Neural crest cell (in vitro differentiated cells): ENCODE measurements at regions not wholly inside any gene's neighbourhood (a gene's known extent, or its start where the extent isn't known, plus 50 kb on each side); places are given as distances from the start of the nearest gene placed in this dataset.

ENCODE experiments used
- DNase-seq: peaks from one replicate; pipeline ENCODE4 v3.0.0; 2021; ENCODE audit warnings: low read depth, mixed read lengths, low spot score
- H3K27ac Mint-ChIP-seq: one replicate; pipeline ENCODE4 v1.8.0; 2021; ENCODE audit warnings: mild to moderate bottlenecking, mixed read lengths; ENCODE audit not compliant: unreplicated experiment
- H3K27me3 Mint-ChIP-seq: 2 replicates; pipeline ENCODE4 v1.8.0; 2021; ENCODE audit warnings: low read depth, mild to moderate bottlenecking, mixed read lengths
- H3K36me3 Mint-ChIP-seq: 2 replicates; pipeline ENCODE4 v1.8.0; 2021; ENCODE audit warnings: low read depth, mild to moderate bottlenecking, mixed read lengths
- H3K4me1 Mint-ChIP-seq: 2 replicates; pipeline ENCODE4 v1.8.0; 2021; ENCODE audit warnings: mixed read lengths
- H3K4me3 Mint-ChIP-seq: one replicate; pipeline ENCODE4 v1.8.0; 2021; ENCODE audit warnings: mild to moderate bottlenecking, mixed read lengths
- H3K9me3 Mint-ChIP-seq: 2 replicates; pipeline ENCODE4 v1.8.0; 2021; ENCODE audit warnings: mixed read lengths
- TF ChIP-seq, protein P1 (sequence below): fragments of 200-600 bp; sonication (generic); conservative IDR thresholded peaks from 2 replicates; pipeline ENCODE4 v1.5.0; 2021; ENCODE audit warnings: antibody characterized with exemption, mild to moderate bottlenecking

GRCh38 chr5:56763711-56764466 lies 51.5 kb upstream of the MAP3K1 start:
- Mint-ChIP-seq H3K36me3 (no peaks in the 10 kb centered on the region), H3K27me3 (no peaks in the 10 kb centered on the region), H3K9me3 (no peaks in the 10 kb centered on the region), H3K4me1 (peaks cover 30% of the 10 kb centered on the region), H3K27ac (no peak overlapping the region), H3K4me3 (no peak overlapping the region)
- DNase-seq: no peak
- TF ChIP-seq, protein P1, sequence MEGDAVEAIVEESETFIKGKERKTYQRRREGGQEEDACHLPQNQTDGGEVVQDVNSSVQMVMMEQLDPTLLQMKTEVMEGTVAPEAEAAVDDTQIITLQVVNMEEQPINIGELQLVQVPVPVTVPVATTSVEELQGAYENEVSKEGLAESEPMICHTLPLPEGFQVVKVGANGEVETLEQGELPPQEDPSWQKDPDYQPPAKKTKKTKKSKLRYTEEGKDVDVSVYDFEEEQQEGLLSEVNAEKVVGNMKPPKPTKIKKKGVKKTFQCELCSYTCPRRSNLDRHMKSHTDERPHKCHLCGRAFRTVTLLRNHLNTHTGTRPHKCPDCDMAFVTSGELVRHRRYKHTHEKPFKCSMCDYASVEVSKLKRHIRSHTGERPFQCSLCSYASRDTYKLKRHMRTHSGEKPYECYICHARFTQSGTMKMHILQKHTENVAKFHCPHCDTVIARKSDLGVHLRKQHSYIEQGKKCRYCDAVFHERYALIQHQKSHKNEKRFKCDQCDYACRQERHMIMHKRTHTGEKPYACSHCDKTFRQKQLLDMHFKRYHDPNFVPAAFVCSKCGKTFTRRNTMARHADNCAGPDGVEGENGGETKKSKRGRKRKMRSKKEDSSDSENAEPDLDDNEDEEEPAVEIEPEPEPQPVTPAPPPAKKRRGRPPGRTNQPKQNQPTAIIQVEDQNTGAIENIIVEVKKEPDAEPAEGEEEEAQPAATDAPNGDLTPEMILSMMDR: no peak

DNA sequence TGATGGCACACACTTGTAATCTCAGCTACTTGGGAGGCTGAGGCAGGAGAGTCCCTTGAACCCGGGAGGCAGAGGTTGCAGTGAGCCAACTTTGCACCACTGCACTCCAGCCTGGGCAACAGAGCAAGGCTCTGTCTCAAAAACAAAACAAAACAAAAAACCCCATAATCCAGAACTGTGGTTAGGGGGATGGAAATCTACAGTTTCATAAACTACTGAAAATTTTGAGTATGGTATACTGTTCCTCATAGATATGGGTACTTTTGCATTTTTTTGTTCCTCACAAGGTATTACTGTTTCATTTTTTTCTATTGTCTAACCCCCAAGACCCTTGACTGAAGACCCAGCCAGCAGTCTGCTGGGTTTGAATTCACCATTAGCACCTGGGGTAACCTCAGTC lies 52.2 kb upstream of the MAP3K1 start:
- Mint-ChIP-seq H3K9me3 (no peaks in the 10 kb centered on the region), H3K36me3 (no peaks in the 10 kb centered on the region), H3K27me3 (no peaks in the 10 kb centered on the region), H3K27ac (no peak overlapping the region), H3K4me3 (no peak overlapping the region), H3K4me1 (peaks cover 30% of the 10 kb centered on the region)
- no peak for DNase-seq
- TF ChIP-seq, protein P1: no peak

- H3K4me3 Mint-ChIP-seq: no peak overlapping the region
- H3K27me3 Mint-ChIP-seq: no peaks in the 10 kb centered on the region
- peak overlapping the region; percentile 78 for H3K27ac Mint-ChIP-seq
- H3K9me3 Mint-ChIP-seq: no peaks in the 10 kb centered on the region
- H3K36me3 Mint-ChIP-seq: no peaks in the 10 kb centered on the region
- H3K4me1 Mint-ChIP-seq: peaks cover 30% of the 10 kb centered on the region
- TF ChIP-seq, protein P1: no peak
- no peak for DNase-seq
Measured at GRCh38 chr5:56761151-56761885, 54.0 kb upstream of the MAP3K1 start.

GRCh38 chr5:56760723-56761122 lies 54.6 kb upstream of the MAP3K1 start:
- H3K27me3 Mint-ChIP-seq: no peaks in the 10 kb centered on the region
- TF ChIP-seq, protein P1: no peak
- peaks cover 30% of the 10 kb centered on the region for H3K4me1 Mint-ChIP-seq
- H3K9me3 Mint-ChIP-seq: no peaks in the 10 kb centered on the region
- no peak overlapping the region for H3K4me3 Mint-ChIP-seq
- H3K36me3 Mint-ChIP-seq: no peaks in the 10 kb centered on the region
- DNase-seq: no peak
- peak overlapping the region; percentile 78 for H3K27ac Mint-ChIP-seq

DNA sequence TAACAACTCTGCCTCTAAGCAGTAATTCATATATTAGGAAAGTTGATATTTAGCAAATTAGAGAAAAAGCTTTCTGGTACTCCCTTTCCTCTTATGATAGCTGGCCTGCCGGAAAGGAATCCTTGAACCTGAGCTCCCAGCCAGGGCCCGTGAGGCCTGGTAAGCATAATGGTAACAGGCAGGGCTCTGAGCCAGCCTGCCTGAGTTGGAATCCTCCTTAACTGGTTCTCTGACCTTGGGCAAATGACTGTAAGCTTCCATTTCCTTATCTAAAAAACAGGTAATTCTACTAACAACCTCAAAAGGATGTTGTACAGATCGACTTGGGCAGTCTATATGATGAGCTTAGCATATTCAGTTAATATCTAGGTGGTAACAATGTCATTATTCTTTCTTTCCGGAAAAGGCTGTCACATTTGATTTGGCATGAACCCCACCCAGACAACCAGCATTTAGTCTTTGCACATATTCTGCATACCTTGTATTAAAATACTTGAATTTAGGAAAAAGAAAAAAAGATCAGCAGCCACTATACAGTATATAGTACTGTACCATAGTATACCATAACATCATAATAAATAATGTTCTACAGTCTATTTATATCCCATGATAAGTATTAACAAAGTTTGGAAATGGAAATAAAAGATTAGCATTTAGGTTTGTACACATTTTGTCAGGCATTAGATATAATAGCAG lies 55.7 kb upstream of the MAP3K1 start:
- H3K27me3 Mint-ChIP-seq: no peaks in the 10 kb centered on the region

More for the DNA sequence above, 55.7 kb upstream of the MAP3K1 start:
- H3K27ac Mint-ChIP-seq: no peak overlapping the region
- no peaks in the 10 kb centered on the region for H3K36me3 Mint-ChIP-seq
- no peak for DNase-seq
- no peak overlapping the region for H3K4me3 Mint-ChIP-seq
- TF ChIP-seq, protein P1: no peak
- no peaks in the 10 kb centered on the region for H3K9me3 Mint-ChIP-seq
- H3K4me1 Mint-ChIP-seq: peaks cover 30% of the 10 kb centered on the region
